Suprapubic skin (tissue), 4 donors: ENCODE measurements at regions not wholly inside any gene's neighbourhood (a gene's known extent, or its start where the extent isn't known, plus 50 kb on each side); places are given as distances from the start of the nearest gene placed in this dataset.

Source experiments
- EP300 ChIP-seq: sonication (generic); formaldehyde crosslinking; IDR thresholded peaks from one replicate; pipeline ENCODE4 v1.6.1; 2017; ENCODE audit warnings: antibody characterized with exemption
- POLR2AphosphoS5 ChIP-seq, 3 donors: sonication (generic); formaldehyde crosslinking; IDR thresholded peaks; one replicate each; pipeline ENCODE4 v1.6.1; 2017; ENCODE audit warnings: antibody characterized with exemption in 3 of 3

GRCh38 chr12:89092297-89092696 lies 260.0 kb downstream of the DUSP6 start:
- TF ChIP-seq EP300 (no peak), POLR2AphosphoS5 (IDR thresholded peaks at IDR 0.05) (no peak)
